HEK293 (cell line): ENCODE measurements at regions not wholly inside any gene's neighbourhood (a gene's known extent, or its start where the extent isn't known, plus 50 kb on each side); places are given as distances from the start of the nearest gene placed in this dataset.

Experiments used
- CTCF ChIA-PET: fragments of 350-600 bp; formaldehyde crosslinking; extraction: SDS; loops from one replicate; lab custom pipeline; 2021; ENCODE audit warnings: antibody characterized with exemption; lab: Yijun Ruan, JAX
- POLR2A ChIA-PET: fragments of 300-600 bp; formaldehyde crosslinking; extraction: SDS; loops from one replicate; lab custom pipeline; 2020; ENCODE audit warnings: antibody characterized with exemption, inconsistent platforms; lab: Yijun Ruan, JAX
- H3K27ac ChIP-seq: fragments of 200-500 bp; sonication (Bioruptor generic); 2 replicates; pipeline ENCODE4 v1.5.1; 2014; ENCODE audit warnings: low read depth, low read length, control low read depth, inconsistent platforms; ENCODE audit errors: extremely low read depth
- H3K36me3 ChIP-seq, 2 experiments: fragments of 200-500 bp in 1 of 2; sonication (Bioruptor generic) in 1 of 2; 1 replicate in 1 of 2; 2 replicates in 1 of 2; pipeline ENCODE4 v1.5.1; 2014 to 2017; ENCODE audit warnings: inconsistent platforms in 2 of 2, low read length in 2 of 2; ENCODE audit not compliant: control insufficient read depth in 2 of 2, insufficient read depth in 1 of 2
- H3K4me1 ChIP-seq: fragments of 200-500 bp; sonication (Bioruptor generic); 2 replicates; pipeline ENCODE4 v1.5.1; 2014; ENCODE audit warnings: mild to moderate bottlenecking, low read length, inconsistent platforms; ENCODE audit not compliant: control insufficient read depth, insufficient read depth
- H3K4me3 ChIP-seq: 2 replicates; pipeline ENCODE4 v1.5.1; 2011; ENCODE audit warnings: low read depth, mild to moderate bottlenecking, control low read depth, low read length, moderate library complexity
- H3K9me3 ChIP-seq: fragments of 200-500 bp; sonication (Bioruptor generic); 2 replicates; pipeline ENCODE4 v1.5.1; 2014; ENCODE audit warnings: low read depth, low read length, inconsistent platforms; ENCODE audit not compliant: control insufficient read depth, insufficient read depth
- ATF2 ChIP-seq: fragments of 450-650 bp; formaldehyde crosslinking; IDR thresholded peaks from 2 replicates; pipeline ENCODE4 v1.5.1; 2016; ENCODE audit warnings: missing biosample characterization, missing genetic modification characterization, low read depth
- GLIS1 ChIP-seq: fragments of 450-650 bp; formaldehyde crosslinking; IDR thresholded peaks from 2 replicates; pipeline ENCODE4 v1.5.1; 2016; ENCODE audit warnings: missing biosample characterization, missing genetic modification characterization
- KLF16 ChIP-seq: fragments of 450-650 bp; formaldehyde crosslinking; IDR thresholded peaks from 2 replicates; pipeline ENCODE4 v1.5.1; 2017; ENCODE audit warnings: missing biosample characterization, missing genetic modification characterization
- REPIN1 ChIP-seq: fragments of 450-650 bp; formaldehyde crosslinking; IDR thresholded peaks from 2 replicates; pipeline ENCODE4 v1.5.1; 2017; ENCODE audit warnings: missing biosample characterization, missing genetic modification characterization, low read depth
- REST ChIP-seq: fragments of 450-650 bp; formaldehyde crosslinking; IDR thresholded peaks from 2 replicates; pipeline ENCODE4 v1.5.1; 2016; ENCODE audit warnings: missing biosample characterization, missing genetic modification characterization
- SP7 ChIP-seq: fragments of 450-650 bp; formaldehyde crosslinking; IDR thresholded peaks from 2 replicates; pipeline ENCODE4 v1.5.1; 2016; ENCODE audit warnings: missing biosample characterization, missing genetic modification characterization
- ZBTB10 ChIP-seq: fragments of 450-650 bp; formaldehyde crosslinking; IDR thresholded peaks from 2 replicates; pipeline ENCODE4 v1.5.1; 2016; ENCODE audit warnings: missing biosample characterization, missing genetic modification characterization
- ZBTB44 ChIP-seq: fragments of 450-650 bp; IDR thresholded peaks from 2 replicates; pipeline ENCODE4 v1.5.1; 2018; ENCODE audit warnings: missing biosample characterization, mild to moderate bottlenecking, missing genetic modification characterization
- ZNF146 ChIP-seq: fragments of 450-650 bp; formaldehyde crosslinking; IDR thresholded peaks from 2 replicates; pipeline ENCODE4 v1.5.1; 2016; ENCODE audit warnings: missing biosample characterization, missing genetic modification characterization
- ZNF19 ChIP-seq: fragments of 450-650 bp; formaldehyde crosslinking; IDR thresholded peaks from 2 replicates; pipeline ENCODE4; 2016; ENCODE audit warnings: missing biosample characterization, missing genetic modification characterization, low read depth
- ZNF23 ChIP-seq: fragments of 450-650 bp; formaldehyde crosslinking; IDR thresholded peaks from 2 replicates; pipeline ENCODE4 v1.5.1; 2016; ENCODE audit warnings: missing biosample characterization, missing genetic modification characterization, borderline replicate concordance
- ZNF26 ChIP-seq: fragments of 450-650 bp; formaldehyde crosslinking; IDR thresholded peaks from 2 replicates; pipeline ENCODE4 v1.5.1; 2016; ENCODE audit warnings: missing biosample characterization, missing genetic modification characterization
- ZNF280C ChIP-seq: fragments of 450-650 bp; formaldehyde crosslinking; IDR thresholded peaks from 2 replicates; pipeline ENCODE4 v1.5.1; 2016; ENCODE audit warnings: missing biosample characterization, missing genetic modification characterization
- ZNF433 ChIP-seq: fragments of 450-650 bp; formaldehyde crosslinking; IDR thresholded peaks from 2 replicates; pipeline ENCODE4 v1.5.1; 2016; ENCODE audit warnings: missing biosample characterization, missing genetic modification characterization, low read depth
- ZNF521 ChIP-seq: fragments of 450-650 bp; formaldehyde crosslinking; IDR thresholded peaks from 2 replicates; pipeline ENCODE4 v1.5.1; 2017; ENCODE audit warnings: missing biosample characterization, mild to moderate bottlenecking, missing genetic modification characterization
- ZNF549 ChIP-seq: fragments of 450-650 bp; IDR thresholded peaks from 2 replicates; pipeline ENCODE4 v1.5.1; 2018; ENCODE audit warnings: missing biosample characterization, missing genetic modification characterization, mild to moderate bottlenecking, inconsistent platforms, moderate library complexity
- ZNF610 ChIP-seq: fragments of 450-650 bp; formaldehyde crosslinking; IDR thresholded peaks from 2 replicates; pipeline ENCODE4 v1.5.1; 2016; ENCODE audit warnings: missing biosample characterization, missing genetic modification characterization, borderline replicate concordance
- ZNF629 ChIP-seq: fragments of 450-650 bp; formaldehyde crosslinking; IDR thresholded peaks from 2 replicates; pipeline ENCODE4 v1.5.1; 2017; ENCODE audit warnings: missing biosample characterization, missing genetic modification characterization
- ZNF654 ChIP-seq: fragments of 450-650 bp; formaldehyde crosslinking; IDR thresholded peaks from 2 replicates; pipeline ENCODE4 v1.5.1; 2016; ENCODE audit warnings: low read depth, missing biosample characterization, missing genetic modification characterization
- ZNF660 ChIP-seq: fragments of 450-650 bp; IDR thresholded peaks from 2 replicates; pipeline ENCODE4 v1.5.1; 2018; ENCODE audit warnings: missing biosample characterization, mild to moderate bottlenecking, missing genetic modification characterization
- ZNF664 ChIP-seq: fragments of 450-650 bp; formaldehyde crosslinking; IDR thresholded peaks from 2 replicates; pipeline ENCODE4 v1.5.1; 2016; ENCODE audit warnings: missing biosample characterization, missing genetic modification characterization
- ZNF768 ChIP-seq: fragments of 450-650 bp; formaldehyde crosslinking; IDR thresholded peaks from 2 replicates; pipeline ENCODE4 v1.5.1; 2018; ENCODE audit warnings: missing biosample characterization, mild to moderate bottlenecking, missing genetic modification characterization
- ZNF791 ChIP-seq: fragments of 450-650 bp; formaldehyde crosslinking; IDR thresholded peaks from 2 replicates; pipeline ENCODE4 v1.5.1; 2016; ENCODE audit warnings: missing biosample characterization, missing genetic modification characterization
- ZNF837 ChIP-seq: fragments of 450-650 bp; formaldehyde crosslinking; IDR thresholded peaks from 2 replicates; pipeline ENCODE4 v1.5.1; 2016; ENCODE audit warnings: missing biosample characterization, missing genetic modification characterization

GRCh38 chr3:156005736-156006135, 114.6 kb upstream of the KCNAB1 start (continued):
- TF ChIP-seq ATF2 (tag by site-specific recombination) (no peak), GLIS1 (no peak), ZNF664 (tag by site-specific recombination) (no peak), KLF16 (tag by site-specific recombination) (no peak), ZNF26 (tag by site-specific recombination) (no peak), ZNF521 (tag by site-specific recombination) (no peak), ZNF629 (no peak), ZNF549 (tag by site-specific recombination) (no peak), ZNF768 (no peak), ZNF433 (no peak), ZNF660 (tag by site-specific recombination) (no peak), ZBTB10 (tag by site-specific recombination) (no peak), REST (tag by site-specific recombination) (no peak), ZNF19 (tag by site-specific recombination) (no peak), ZNF791 (tag by site-specific recombination) (no peak), ZNF837 (no peak)

GRCh38 chr3:156010829-156011228, 109.5 kb upstream of the KCNAB1 start:
- H3K9me3 ChIP-seq, result no peaks in the 10 kb centered on the region
- ChIA-PET CTCF (interaction anchor here (0.6 to 1.6 kb wide), 12 partner anchors 8 to 1346 kb away, joined by 3 to 9 read pairs (median 4); no protein-coding TSS in a partner anchor), POLR2A (no interaction called here)
- H3K4me3 ChIP-seq, result no peak overlapping the region
- no peak overlapping the region for H3K27ac ChIP-seq
- no peaks in the 10 kb centered on the region for H3K36me3 ChIP-seq
- H3K4me1 ChIP-seq, result no peaks in the 10 kb centered on the region
- TF ChIP-seq ZNF610 (tag by site-specific recombination), result no peak
- TF ChIP-seq ZNF654 (tag by site-specific recombination), result peak; percentile 78
- TF ChIP-seq REPIN1, result no peak
- no peak for TF ChIP-seq ZNF23 (tag by site-specific recombination)
- no peak for TF ChIP-seq ZNF280C (tag by site-specific recombination)
- no peak for TF ChIP-seq ZNF146 (tag by site-specific recombination)
- no peak for TF ChIP-seq SP7 (tag by site-specific recombination)
- TF ChIP-seq ZBTB44 (tag by site-specific recombination), result no peak
